KMS-11 (cell line): ENCODE measurements at regions not wholly inside any gene's neighbourhood (a gene's known extent, or its start where the extent isn't known, plus 50 kb on each side); places are given as distances from the start of the nearest gene placed in this dataset.

Experiments
- H2AFZ ChIP-seq: fragments of 200-600 bp; sonication (generic); 2 replicates; pipeline ENCODE4 v1.6.1; 2016; ENCODE audit warnings: antibody characterized with exemption, mixed run types, low read depth
- H3K27ac ChIP-seq: fragments of 200-600 bp; sonication (generic); 2 replicates; pipeline ENCODE4 v1.6.1; 2016; ENCODE audit warnings: mild to moderate bottlenecking, mixed run types
- H3K27me3 ChIP-seq: fragments of 200-600 bp; sonication (generic); 2 replicates; pipeline ENCODE4 v1.6.1; 2017; ENCODE audit warnings: mild to moderate bottlenecking, low read depth, mixed run types, moderate library complexity; ENCODE audit not compliant: insufficient read depth
- H3K36me3 ChIP-seq: fragments of 200-600 bp; sonication (generic); 2 replicates; pipeline ENCODE4 v1.6.1; 2017; ENCODE audit warnings: mild to moderate bottlenecking, mixed run types; ENCODE audit not compliant: insufficient read depth
- H3K4me1 ChIP-seq: fragments of 200-600 bp; sonication (generic); 2 replicates; pipeline ENCODE4 v1.6.1; 2016; ENCODE audit warnings: mild to moderate bottlenecking, low read depth, mixed run types; ENCODE audit not compliant: poor library complexity, severe bottlenecking
- H3K4me2 ChIP-seq: fragments of 200-600 bp; sonication (generic); 2 replicates; pipeline ENCODE4 v1.7.0; 2016; ENCODE audit warnings: mild to moderate bottlenecking, mixed run types
- H3K4me3 ChIP-seq: fragments of 200-600 bp; sonication (generic); IDR thresholded peaks from 2 replicates; pipeline ENCODE4 v1.6.1; 2017; ENCODE audit warnings: low read depth, low read length, mixed read lengths; ENCODE audit not compliant: insufficient read depth
- H3K79me2 ChIP-seq: fragments of 200-600 bp; sonication (generic); 2 replicates; pipeline ENCODE4 v1.6.1; 2016; ENCODE audit warnings: low read depth, mixed run types; ENCODE audit not compliant: insufficient read depth
- H3K9ac ChIP-seq: fragments of 200-600 bp; sonication (generic); 2 replicates; pipeline ENCODE4 v1.6.1; 2016; ENCODE audit warnings: mild to moderate bottlenecking, mixed run types
- H4K20me1 ChIP-seq: fragments of 200-600 bp; sonication (generic); 2 replicates; pipeline ENCODE4 v1.6.1; 2016; ENCODE audit warnings: mild to moderate bottlenecking, mixed run types; ENCODE audit not compliant: insufficient read depth
- CTCF ChIP-seq: fragments of 200-600 bp; sonication (generic); conservative IDR thresholded peaks from 2 replicates; pipeline ENCODE4 v1.6.1; 2017; ENCODE audit warnings: low read depth, mild to moderate bottlenecking, antibody characterized with exemption, low read length, moderate library complexity, mixed read lengths

- no peaks in the 10 kb centered on the region for H4K20me1 ChIP-seq
- no peak overlapping the region for H3K27ac ChIP-seq
Measured at GRCh38 chr16:52296076-52296475, 250.9 kb downstream of the TOX3 start.

DNA sequence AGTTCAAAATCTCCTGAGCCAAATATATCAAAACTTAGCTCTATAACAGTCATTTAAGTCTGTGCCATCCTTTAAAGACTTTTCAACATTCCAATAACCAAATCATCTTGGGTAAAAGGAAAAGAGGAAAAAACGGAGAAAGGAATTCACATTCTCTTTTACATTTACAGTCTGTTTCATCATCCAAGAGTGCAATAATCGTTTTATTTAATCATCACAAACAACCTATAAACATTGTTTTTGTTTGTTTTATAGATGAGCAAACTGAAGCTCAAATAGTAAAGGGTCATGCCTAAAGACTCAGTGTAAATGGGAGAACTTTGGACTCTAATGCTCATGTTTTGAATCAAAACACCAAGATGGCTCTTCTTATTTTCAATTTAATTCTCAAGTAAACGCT lies 252.3 kb downstream of the TOX3 start:
- no peaks in the 10 kb centered on the region for H3K79me2 ChIP-seq
- no peak for TF ChIP-seq CTCF

More at GRCh38 chr16:52296076-52296475, 250.9 kb downstream of the TOX3 start:
- no peaks in the 10 kb centered on the region for H3K27me3 ChIP-seq
- TF ChIP-seq CTCF, result no peak
- H3K4me2 ChIP-seq, result no peak overlapping the region
- no peaks in the 10 kb centered on the region for H3K4me1 ChIP-seq
- no peak overlapping the region for H3K4me3 ChIP-seq
- no peaks in the 10 kb centered on the region for H3K36me3 ChIP-seq
- no peaks in the 10 kb centered on the region for H3K79me2 ChIP-seq
- H3K9ac ChIP-seq, result no peak overlapping the region
- H2AFZ ChIP-seq, result no peak overlapping the region

GRCh38 chr16:52293204-52293603 lies 253.7 kb downstream of the TOX3 start:
- H3K36me3 ChIP-seq, result no peaks in the 10 kb centered on the region

More for the DNA sequence above, 252.3 kb downstream of the TOX3 start:
- H3K36me3 ChIP-seq, result no peaks in the 10 kb centered on the region
- H3K4me3 ChIP-seq, result no peak overlapping the region
- no peaks in the 10 kb centered on the region for H3K4me1 ChIP-seq
- H4K20me1 ChIP-seq, result no peaks in the 10 kb centered on the region
- H3K27ac ChIP-seq, result no peak overlapping the region
- no peak overlapping the region for H3K9ac ChIP-seq
- H3K27me3 ChIP-seq, result no peaks in the 10 kb centered on the region
- H2AFZ ChIP-seq, result no peak overlapping the region
- H3K4me2 ChIP-seq, result no peak overlapping the region

GRCh38 chr16:52283584-52284375 lies 263.2 kb downstream of the TOX3 start:
- Histone ChIP-seq H3K27ac (no peak overlapping the region), H3K4me1 (no peaks in the 10 kb centered on the region), H4K20me1 (no peaks in the 10 kb centered on the region), H3K4me2 (no peak overlapping the region), H3K36me3 (no peaks in the 10 kb centered on the region), H3K4me3 (no peak overlapping the region), H2AFZ (no peak overlapping the region), H3K9ac (no peak overlapping the region), H3K27me3 (no peaks in the 10 kb centered on the region), H3K79me2 (no peaks in the 10 kb centered on the region)
- TF ChIP-seq CTCF, result no peak

More at GRCh38 chr16:52293204-52293603, 253.7 kb downstream of the TOX3 start:
- Histone ChIP-seq H2AFZ (no peak overlapping the region), H3K79me2 (no peaks in the 10 kb centered on the region), H3K27ac (no peak overlapping the region), H3K9ac (no peak overlapping the region), H3K4me1 (no peaks in the 10 kb centered on the region), H3K4me3 (no peak overlapping the region), H4K20me1 (no peaks in the 10 kb centered on the region), H3K27me3 (no peaks in the 10 kb centered on the region), H3K4me2 (no peak overlapping the region)
- no peak for TF ChIP-seq CTCF
